WTC11 (cell line): ENCODE measurements at regions not wholly inside any gene's neighbourhood (a gene's known extent, or its start where the extent isn't known, plus 50 kb on each side); places are given as distances from the start of the nearest gene placed in this dataset.

Experiments
- JUN ChIP-seq: sonication (generic); formaldehyde crosslinking; IDR thresholded peaks from 2 replicates; pipeline ENCODE4 v1.8.0; 2023; ENCODE audit warnings: mild to moderate bottlenecking, missing genetic modification reagents
- NFYB ChIP-seq: sonication (generic); formaldehyde crosslinking; conservative IDR thresholded peaks from 2 replicates; pipeline ENCODE4 v1.8.0; 2022; ENCODE audit warnings: low read depth, missing genetic modification reagents
- SMAD3 ChIP-seq: sonication (generic); formaldehyde crosslinking; IDR thresholded peaks from 2 replicates; pipeline ENCODE4 v1.8.0; 2022; ENCODE audit warnings: missing genetic modification reagents, mild to moderate bottlenecking, borderline replicate concordance
- ZNF423 ChIP-seq: fragments of 250-450 bp; sonication (Bioruptor Pico); IDR thresholded peaks from 2 replicates; pipeline ENCODE4 v2.1.2; 2022; ENCODE audit warnings: mild to moderate bottlenecking, moderate library complexity
- TF ChIP-seq, protein P1 (sequence below): sonication (generic); formaldehyde crosslinking; IDR thresholded peaks from 2 replicates; pipeline ENCODE4 v1.8.0; 2022; ENCODE audit warnings: mild to moderate bottlenecking, missing genetic modification reagents
- TF ChIP-seq, protein P2 (sequence below): fragments of 200-600 bp; IDR thresholded peaks from 2 replicates; pipeline ENCODE4 v1.8.0; 2022; ENCODE audit warnings: antibody characterized with exemption
- TF ChIP-seq, protein P3 (sequence below): sonication (generic); formaldehyde crosslinking; IDR thresholded peaks from 2 replicates; pipeline ENCODE4 v1.8.0; 2023; ENCODE audit warnings: missing genetic modification reagents

DNA sequence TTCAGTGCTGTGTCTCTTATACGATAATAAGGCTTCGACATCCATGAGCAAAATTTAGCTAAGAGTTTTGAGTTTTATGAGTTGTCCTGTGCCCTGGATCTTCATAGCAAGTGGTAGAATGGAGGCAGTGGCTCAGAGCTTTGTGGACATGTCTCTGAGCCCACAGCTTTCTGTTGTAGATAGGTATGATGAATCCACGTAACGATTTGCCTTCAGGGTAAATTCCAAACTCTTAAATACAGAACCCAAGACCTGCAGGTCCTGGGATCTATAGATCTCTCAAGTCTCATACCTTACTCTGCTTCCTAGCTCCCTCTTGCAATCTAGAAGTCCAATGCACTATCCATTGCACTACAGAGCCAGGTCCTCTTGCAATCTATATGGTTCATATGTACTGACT is 59.5 kb upstream of the TLE4 start:
- TF ChIP-seq, protein P1, sequence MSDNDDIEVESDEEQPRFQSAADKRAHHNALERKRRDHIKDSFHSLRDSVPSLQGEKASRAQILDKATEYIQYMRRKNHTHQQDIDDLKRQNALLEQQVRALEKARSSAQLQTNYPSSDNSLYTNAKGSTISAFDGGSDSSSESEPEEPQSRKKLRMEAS (CRISPR knock-in tag), result no peak
- TF ChIP-seq, protein P2, sequence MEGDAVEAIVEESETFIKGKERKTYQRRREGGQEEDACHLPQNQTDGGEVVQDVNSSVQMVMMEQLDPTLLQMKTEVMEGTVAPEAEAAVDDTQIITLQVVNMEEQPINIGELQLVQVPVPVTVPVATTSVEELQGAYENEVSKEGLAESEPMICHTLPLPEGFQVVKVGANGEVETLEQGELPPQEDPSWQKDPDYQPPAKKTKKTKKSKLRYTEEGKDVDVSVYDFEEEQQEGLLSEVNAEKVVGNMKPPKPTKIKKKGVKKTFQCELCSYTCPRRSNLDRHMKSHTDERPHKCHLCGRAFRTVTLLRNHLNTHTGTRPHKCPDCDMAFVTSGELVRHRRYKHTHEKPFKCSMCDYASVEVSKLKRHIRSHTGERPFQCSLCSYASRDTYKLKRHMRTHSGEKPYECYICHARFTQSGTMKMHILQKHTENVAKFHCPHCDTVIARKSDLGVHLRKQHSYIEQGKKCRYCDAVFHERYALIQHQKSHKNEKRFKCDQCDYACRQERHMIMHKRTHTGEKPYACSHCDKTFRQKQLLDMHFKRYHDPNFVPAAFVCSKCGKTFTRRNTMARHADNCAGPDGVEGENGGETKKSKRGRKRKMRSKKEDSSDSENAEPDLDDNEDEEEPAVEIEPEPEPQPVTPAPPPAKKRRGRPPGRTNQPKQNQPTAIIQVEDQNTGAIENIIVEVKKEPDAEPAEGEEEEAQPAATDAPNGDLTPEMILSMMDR, result no peak
- no peak for TF ChIP-seq ZNF423 (CRISPR knock-in tag)
- TF ChIP-seq, protein P3, sequence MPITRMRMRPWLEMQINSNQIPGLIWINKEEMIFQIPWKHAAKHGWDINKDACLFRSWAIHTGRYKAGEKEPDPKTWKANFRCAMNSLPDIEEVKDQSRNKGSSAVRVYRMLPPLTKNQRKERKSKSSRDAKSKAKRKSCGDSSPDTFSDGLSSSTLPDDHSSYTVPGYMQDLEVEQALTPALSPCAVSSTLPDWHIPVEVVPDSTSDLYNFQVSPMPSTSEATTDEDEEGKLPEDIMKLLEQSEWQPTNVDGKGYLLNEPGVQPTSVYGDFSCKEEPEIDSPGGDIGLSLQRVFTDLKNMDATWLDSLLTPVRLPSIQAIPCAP (CRISPR knock-in tag), result no peak
- TF ChIP-seq SMAD3 (CRISPR knock-in tag), result no peak
- no peak for TF ChIP-seq JUN (CRISPR knock-in tag)
- no peak for TF ChIP-seq NFYB (CRISPR knock-in tag)
